WERI-Rb-1 (cell line): ENCODE measurements at regions not wholly inside any gene's neighbourhood (a gene's known extent, or its start where the extent isn't known, plus 50 kb on each side); places are given as distances from the start of the nearest gene placed in this dataset.

ENCODE experiments used
- DNase-seq: peaks from one replicate; pipeline ENCODE4 v3.0.0-alpha.2; 2020
- H3K27ac ChIP-seq: fragments of 250-450 bp; sonication (Bioruptor Pico); 2 replicates; pipeline ENCODE4 v1.5.1; 2020; ENCODE audit warnings: mild to moderate bottlenecking, moderate library complexity
- H3K27me3 ChIP-seq: fragments of 250-450 bp; sonication (Bioruptor Pico); 2 replicates; pipeline ENCODE4 v1.5.1; 2021; ENCODE audit warnings: mild to moderate bottlenecking, low read depth, moderate library complexity; ENCODE audit not compliant: insufficient read depth, severe bottlenecking
- H3K36me3 ChIP-seq: fragments of 250-450 bp; sonication (Bioruptor Pico); 2 replicates; pipeline ENCODE4 v1.5.1; 2020; ENCODE audit warnings: mild to moderate bottlenecking, moderate library complexity
- H3K4me3 ChIP-seq: 2 replicates; pipeline ENCODE4 v1.5.1; 2011; ENCODE audit warnings: low read depth, mild to moderate bottlenecking, control low read depth, low read length
- H3K9me3 ChIP-seq: fragments of 250-450 bp; sonication (Bioruptor Pico); 2 replicates; pipeline ENCODE4 v1.5.1; 2021; ENCODE audit warnings: mild to moderate bottlenecking, moderate library complexity; ENCODE audit not compliant: severe bottlenecking
- TF ChIP-seq, protein P1 (sequence below): IDR thresholded peaks from 2 replicates; pipeline ENCODE4 v1.5.1; 2011; ENCODE audit warnings: low read depth, mild to moderate bottlenecking, control low read depth, inconsistent platforms, low read length

DNA sequence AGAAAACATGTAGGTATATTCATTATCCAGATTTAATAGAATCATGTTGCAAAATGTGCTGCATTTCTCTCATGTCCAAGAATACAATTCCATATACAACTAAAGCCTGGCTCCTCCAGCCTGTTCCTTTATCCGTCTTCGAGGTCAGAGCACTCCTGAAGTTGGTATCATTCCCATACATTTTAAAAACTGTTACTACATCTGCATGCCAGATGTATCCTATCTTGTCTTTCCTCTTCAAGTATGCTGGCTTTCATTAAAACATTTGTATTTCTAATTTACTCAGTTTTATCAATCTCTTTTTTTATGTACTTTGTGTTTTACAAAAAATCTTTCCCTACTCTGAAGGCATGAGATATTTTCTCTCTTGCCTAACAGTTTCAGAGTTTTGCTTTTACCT, 536.6 kb upstream of the USP24 start:
- Histone ChIP-seq H3K9me3 (no peaks in the 10 kb centered on the region), H3K27me3 (no peaks in the 10 kb centered on the region), H3K36me3 (no peaks in the 10 kb centered on the region), H3K27ac (no peak overlapping the region), H3K4me3 (no peak overlapping the region)
- TF ChIP-seq, protein P1, sequence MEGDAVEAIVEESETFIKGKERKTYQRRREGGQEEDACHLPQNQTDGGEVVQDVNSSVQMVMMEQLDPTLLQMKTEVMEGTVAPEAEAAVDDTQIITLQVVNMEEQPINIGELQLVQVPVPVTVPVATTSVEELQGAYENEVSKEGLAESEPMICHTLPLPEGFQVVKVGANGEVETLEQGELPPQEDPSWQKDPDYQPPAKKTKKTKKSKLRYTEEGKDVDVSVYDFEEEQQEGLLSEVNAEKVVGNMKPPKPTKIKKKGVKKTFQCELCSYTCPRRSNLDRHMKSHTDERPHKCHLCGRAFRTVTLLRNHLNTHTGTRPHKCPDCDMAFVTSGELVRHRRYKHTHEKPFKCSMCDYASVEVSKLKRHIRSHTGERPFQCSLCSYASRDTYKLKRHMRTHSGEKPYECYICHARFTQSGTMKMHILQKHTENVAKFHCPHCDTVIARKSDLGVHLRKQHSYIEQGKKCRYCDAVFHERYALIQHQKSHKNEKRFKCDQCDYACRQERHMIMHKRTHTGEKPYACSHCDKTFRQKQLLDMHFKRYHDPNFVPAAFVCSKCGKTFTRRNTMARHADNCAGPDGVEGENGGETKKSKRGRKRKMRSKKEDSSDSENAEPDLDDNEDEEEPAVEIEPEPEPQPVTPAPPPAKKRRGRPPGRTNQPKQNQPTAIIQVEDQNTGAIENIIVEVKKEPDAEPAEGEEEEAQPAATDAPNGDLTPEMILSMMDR: no peak
- DNase-seq: no peak

- no peak for DNase-seq
- H3K9me3 ChIP-seq: no peaks in the 10 kb centered on the region
- TF ChIP-seq, protein P1: no peak
- no peaks in the 10 kb centered on the region for H3K36me3 ChIP-seq
- H3K27ac ChIP-seq: no peak overlapping the region
- H3K27me3 ChIP-seq: no peaks in the 10 kb centered on the region
- H3K4me3 ChIP-seq: no peak overlapping the region
Measured at GRCh38 chr1:55750628-55750995, 535.4 kb upstream of the USP24 start.

- DNase-seq: no peak
- H3K27me3 ChIP-seq: no peaks in the 10 kb centered on the region
- H3K27ac ChIP-seq: no peak overlapping the region
- no peaks in the 10 kb centered on the region for H3K9me3 ChIP-seq
- no peak overlapping the region for H3K4me3 ChIP-seq
- TF ChIP-seq, protein P1: no peak
- no peaks in the 10 kb centered on the region for H3K36me3 ChIP-seq
Measured at GRCh38 chr1:55749975-55750627, 534.9 kb upstream of the USP24 start.

GRCh38 chr1:55747408-55747841, 532.3 kb upstream of the USP24 start:
- Histone ChIP-seq H3K36me3 (no peaks in the 10 kb centered on the region), H3K27ac (no peak overlapping the region), H3K9me3 (no peaks in the 10 kb centered on the region), H3K27me3 (no peaks in the 10 kb centered on the region), H3K4me3 (no peak overlapping the region)
- DNase-seq: no peak
- TF ChIP-seq, protein P1: no peak

- no peaks in the 10 kb centered on the region for H3K27me3 ChIP-seq
- no peak for DNase-seq
- no peak overlapping the region for H3K4me3 ChIP-seq
- no peaks in the 10 kb centered on the region for H3K36me3 ChIP-seq
- no peaks in the 10 kb centered on the region for H3K9me3 ChIP-seq
- TF ChIP-seq, protein P1: no peak
- no peak overlapping the region for H3K27ac ChIP-seq
Measured at GRCh38 chr1:55746710-55747109, 531.5 kb upstream of the USP24 start.

GRCh38 chr1:55741516-55741915, 526.4 kb upstream of the USP24 start:
- Histone ChIP-seq H3K36me3 (no peaks in the 10 kb centered on the region), H3K27ac (no peak overlapping the region), H3K27me3 (no peaks in the 10 kb centered on the region), H3K4me3 (no peak overlapping the region), H3K9me3 (no peaks in the 10 kb centered on the region)
- TF ChIP-seq, protein P1: no peak
- no peak for DNase-seq
